Activated T-helper 2 cell treated with anti-CD3 and anti-CD28 coated beads, Interferon-gamma antibody, Interleukin-2, Interleukin-4, amounts not matched to agents 10 μg/mL and 5 μg/mL and 100 μg/mL, durations not matched to agents 14 hours and 24 hours and 36 hours (primary cell): ENCODE measurements at regions not wholly inside any gene's neighbourhood (a gene's known extent, or its start where the extent isn't known, plus 50 kb on each side); places are given as distances from the start of the nearest gene placed in this dataset.

Experiments
- DNase-seq: peaks from one replicate; pipeline ENCODE4 v3.0.0; 2021; ENCODE audit warnings: low spot score
- H3K27ac Mint-ChIP-seq: one replicate; pipeline ENCODE4 v1.8.0; 2021; ENCODE audit warnings: mixed read lengths
- H3K27me3 Mint-ChIP-seq: one replicate; pipeline ENCODE4 v1.8.0; 2021; ENCODE audit warnings: low read depth, mixed read lengths
- H3K36me3 Mint-ChIP-seq: one replicate; pipeline ENCODE4 v1.8.0; 2021; ENCODE audit warnings: low read depth, mixed read lengths
- H3K4me1 Mint-ChIP-seq: one replicate; pipeline ENCODE4 v1.8.0; 2021; ENCODE audit warnings: low read depth, mixed read lengths
- H3K4me3 Mint-ChIP-seq: one replicate; pipeline ENCODE4 v1.8.0; 2021; ENCODE audit warnings: low read depth, mild to moderate bottlenecking, moderate library complexity, mixed read lengths
- H3K9me3 Mint-ChIP-seq: one replicate; pipeline ENCODE4 v1.8.0; 2021; ENCODE audit warnings: mixed read lengths
- intact Hi-C: fragments of 100-400 bp; cut with micrococcal nuclease; formaldehyde crosslinking; loops from one replicate; pipeline ENCODE4 v1.15.1; 2023

DNA sequence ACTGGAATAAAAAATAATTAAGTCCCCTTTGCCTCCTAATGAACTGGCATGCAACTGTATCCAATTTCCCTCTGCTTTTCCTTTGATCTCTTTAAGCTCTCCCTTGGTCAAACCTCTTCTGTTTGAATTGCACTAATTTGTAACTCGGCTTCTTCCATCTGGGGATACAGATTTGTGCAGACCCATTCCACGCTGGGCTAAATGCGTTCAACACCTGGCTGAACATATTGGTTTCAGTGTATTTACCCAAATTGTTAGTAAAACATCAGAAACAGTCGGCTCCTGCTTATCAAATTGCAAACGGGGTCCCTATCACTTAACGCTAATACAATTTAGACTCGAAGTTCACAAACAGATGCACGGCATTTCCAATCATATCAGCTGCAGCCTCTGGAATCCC is 124.9 kb upstream of the TAPT1 start:
- DNase-seq, result no peak
- no peak overlapping the region for H3K27ac Mint-ChIP-seq

DNA sequence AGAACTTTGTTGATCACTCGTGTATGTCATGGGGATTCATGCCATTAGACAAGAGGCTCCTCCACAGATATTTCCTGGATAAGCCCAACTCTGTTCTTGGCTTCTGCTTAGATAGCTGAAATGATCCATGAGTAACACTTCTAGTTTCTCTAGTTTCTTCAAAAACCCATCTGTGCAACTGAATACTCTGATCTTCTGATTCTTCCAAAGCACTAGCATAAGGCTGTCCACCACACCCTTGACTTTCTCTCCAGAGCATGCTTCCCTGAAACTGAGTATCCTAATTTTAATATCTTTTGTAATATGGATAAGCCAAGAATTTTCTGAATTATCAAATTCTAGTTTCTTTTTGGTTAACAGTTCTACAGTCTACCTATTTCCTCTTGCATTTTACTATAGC is 118.6 kb upstream of the TAPT1 start:
- no peak overlapping the region for H3K4me3 Mint-ChIP-seq
- DNase-seq, result no peak

More for the DNA sequence above, 124.9 kb upstream of the TAPT1 start:
- intact Hi-C loops, result no loop called here
- no peak overlapping the region for H3K4me3 Mint-ChIP-seq
- H3K4me1 Mint-ChIP-seq, result no peaks in the 10 kb centered on the region
- no peaks in the 10 kb centered on the region for H3K9me3 Mint-ChIP-seq
- peaks cover 2% of the 10 kb centered on the region for H3K27me3 Mint-ChIP-seq
- H3K36me3 Mint-ChIP-seq, result no peaks in the 10 kb centered on the region

DNA sequence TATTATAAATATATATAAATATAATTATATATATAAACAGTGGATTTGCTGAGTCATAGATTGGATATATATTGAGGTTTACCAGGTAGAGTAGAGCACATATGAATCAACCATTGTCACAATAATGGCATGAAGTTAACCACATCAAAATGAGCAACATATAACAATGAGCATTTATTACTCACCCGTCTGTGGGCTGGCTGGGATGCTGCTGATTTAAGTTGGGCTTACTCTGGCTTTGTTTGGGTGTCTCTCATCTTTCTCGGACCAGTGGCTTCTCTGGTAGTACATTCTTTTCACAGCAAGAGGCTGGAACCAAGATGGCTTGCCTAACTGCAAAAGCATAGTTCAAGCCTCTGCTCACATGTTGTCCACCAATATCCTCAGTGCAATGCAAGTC is 111.7 kb upstream of the TAPT1 start:
- H3K36me3 Mint-ChIP-seq, result no peaks in the 10 kb centered on the region
- H3K9me3 Mint-ChIP-seq, result no peaks in the 10 kb centered on the region
- H3K4me1 Mint-ChIP-seq, result no peaks in the 10 kb centered on the region
- H3K27ac Mint-ChIP-seq, result no peak overlapping the region
- no peak for DNase-seq
- no peaks in the 10 kb centered on the region for H3K27me3 Mint-ChIP-seq
- no peak overlapping the region for H3K4me3 Mint-ChIP-seq
- intact Hi-C loops, result no loop called here

More for the DNA sequence above, 118.6 kb upstream of the TAPT1 start:
- no peaks in the 10 kb centered on the region for H3K9me3 Mint-ChIP-seq
- H3K27me3 Mint-ChIP-seq, result no peaks in the 10 kb centered on the region
- intact Hi-C loops, result no loop called here
- H3K4me1 Mint-ChIP-seq, result no peaks in the 10 kb centered on the region
- no peak overlapping the region for H3K27ac Mint-ChIP-seq
- H3K36me3 Mint-ChIP-seq, result no peaks in the 10 kb centered on the region

DNA sequence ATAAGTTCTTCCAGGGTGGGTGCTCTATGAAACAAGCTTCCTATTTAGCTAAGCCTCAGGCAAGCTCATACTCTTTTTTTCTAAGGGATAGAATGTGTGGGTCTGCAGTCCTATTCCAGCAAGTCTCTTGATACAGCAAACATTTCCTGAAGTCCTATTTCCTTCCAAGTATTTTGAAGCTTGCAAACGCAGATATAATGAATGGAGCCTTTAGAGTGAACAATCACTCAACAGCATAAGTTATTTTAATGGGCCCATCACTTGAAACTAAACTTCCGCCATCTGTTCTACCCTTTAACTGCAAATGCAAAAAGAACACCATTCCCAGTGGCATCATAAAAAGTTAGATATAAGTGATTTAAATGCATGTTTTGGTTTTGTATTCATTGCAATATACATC is 108.3 kb upstream of the TAPT1 start:
- intact Hi-C loops, result no loop called here
- Mint-ChIP-seq H3K27me3 (no peaks in the 10 kb centered on the region), H3K4me1 (no peaks in the 10 kb centered on the region), H3K9me3 (no peaks in the 10 kb centered on the region), H3K36me3 (no peaks in the 10 kb centered on the region), H3K4me3 (no peak overlapping the region), H3K27ac (no peak overlapping the region)
- no peak for DNase-seq

DNA sequence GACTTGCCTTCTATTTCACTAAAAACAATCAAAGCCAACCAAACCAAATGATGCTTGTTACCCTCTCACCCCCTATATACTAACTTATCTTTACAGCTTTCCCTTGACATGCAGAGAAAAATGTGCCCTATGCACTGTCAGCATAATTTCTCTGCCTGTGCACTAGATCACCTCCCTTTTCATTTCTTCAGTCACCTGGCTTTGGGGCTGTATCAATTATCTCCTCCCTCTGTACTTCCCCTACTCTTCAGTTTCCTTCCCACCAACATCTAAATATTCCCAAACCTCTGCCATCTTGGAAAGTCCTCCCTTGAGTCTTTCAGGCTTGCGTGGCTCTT is 103.5 kb upstream of the TAPT1 start:
- peaks cover 2% of the 10 kb centered on the region for H3K27me3 Mint-ChIP-seq
- no peak overlapping the region for H3K27ac Mint-ChIP-seq
- H3K36me3 Mint-ChIP-seq, result no peaks in the 10 kb centered on the region

DNA sequence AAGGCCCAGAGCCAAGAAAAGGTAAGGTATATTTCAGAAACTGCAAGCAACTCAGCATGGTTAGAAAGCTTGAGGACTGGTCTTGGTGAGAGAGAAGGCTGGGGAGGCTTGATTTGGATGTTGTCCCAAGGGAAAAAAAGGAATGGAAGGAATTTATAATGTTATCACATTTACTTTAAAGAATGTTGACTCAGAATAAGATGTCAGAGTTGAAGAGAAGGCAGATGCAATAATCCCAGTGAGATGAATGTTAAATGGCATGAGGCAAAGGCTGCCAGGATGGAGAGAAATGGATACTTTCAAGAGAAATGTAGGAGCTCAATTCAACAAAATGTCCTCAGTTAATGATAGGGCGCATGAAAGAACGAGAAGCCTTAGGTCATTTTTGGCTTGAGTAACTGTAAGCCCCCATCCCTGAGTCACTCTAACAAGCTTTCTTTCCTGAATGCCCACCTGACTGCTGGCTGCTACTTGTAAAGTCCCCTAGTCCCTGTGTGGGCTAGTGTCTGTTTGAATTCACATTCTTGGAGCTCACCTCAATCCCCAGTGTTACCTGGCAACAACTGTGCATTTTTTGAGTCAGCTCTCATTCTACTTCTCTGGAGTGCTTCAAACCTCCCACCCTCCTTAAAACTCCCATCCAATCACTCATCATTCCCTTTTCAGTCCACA is 103.0 kb upstream of the TAPT1 start:
- Mint-ChIP-seq H3K9me3 (no peaks in the 10 kb centered on the region), H3K27ac (no peak overlapping the region), H3K27me3 (peaks cover 2% of the 10 kb centered on the region), H3K4me3 (no peak overlapping the region), H3K4me1 (no peaks in the 10 kb centered on the region), H3K36me3 (no peaks in the 10 kb centered on the region)
- DNase-seq, result no peak
- intact Hi-C loops, result no loop called here

More for the DNA sequence above, 103.5 kb upstream of the TAPT1 start:
- no peak for DNase-seq
- H3K9me3 Mint-ChIP-seq, result no peaks in the 10 kb centered on the region
- intact Hi-C loops, result no loop called here
- H3K4me3 Mint-ChIP-seq, result no peak overlapping the region
- H3K4me1 Mint-ChIP-seq, result no peaks in the 10 kb centered on the region

DNA sequence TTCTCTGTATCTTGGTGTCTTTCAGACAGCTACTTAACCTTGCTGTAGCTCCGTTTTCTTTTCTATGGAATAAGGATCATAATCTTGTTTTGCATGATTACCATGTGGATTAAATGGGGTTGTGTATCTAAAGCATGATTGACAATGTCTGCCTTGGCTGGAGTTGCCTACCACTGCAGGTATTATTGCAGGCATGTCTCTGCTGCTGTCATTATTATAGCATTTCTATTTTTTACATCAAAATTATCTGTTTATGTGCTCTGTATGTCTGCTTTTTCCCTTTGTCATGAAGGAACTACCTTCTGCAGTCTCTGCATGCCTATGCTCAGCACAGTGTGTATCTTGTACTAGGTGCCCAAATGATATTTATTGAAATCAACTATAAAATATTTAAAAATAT is 95.9 kb upstream of the TAPT1 start:
- Mint-ChIP-seq H3K4me1 (no peaks in the 10 kb centered on the region), H3K27me3 (peaks cover 2% of the 10 kb centered on the region), H3K4me3 (no peak overlapping the region), H3K36me3 (no peaks in the 10 kb centered on the region), H3K27ac (no peak overlapping the region), H3K9me3 (no peaks in the 10 kb centered on the region)
- intact Hi-C loops, result no loop called here
- DNase-seq, result no peak

DNA sequence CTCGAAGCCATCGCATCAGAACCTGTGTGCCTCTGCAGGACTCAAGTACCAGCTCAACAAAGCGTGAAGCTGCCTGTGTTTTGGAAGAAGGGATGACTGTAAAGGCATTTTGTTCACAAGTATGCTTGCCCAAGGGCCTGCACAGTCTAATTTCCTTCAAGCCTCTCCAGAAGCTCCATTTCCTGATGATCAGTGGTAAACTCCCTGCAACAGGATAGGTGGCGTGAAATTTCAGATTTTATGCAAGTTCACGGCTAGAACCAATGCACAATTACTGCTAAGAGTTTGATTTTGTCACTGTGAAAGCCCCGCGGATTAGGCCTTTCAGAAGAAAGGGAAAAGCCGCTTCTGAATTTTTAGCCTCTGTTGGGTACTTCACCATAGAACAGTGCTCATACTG is 89.2 kb upstream of the TAPT1 start:
- Mint-ChIP-seq H3K4me1 (no peaks in the 10 kb centered on the region), H3K27me3 (no peaks in the 10 kb centered on the region), H3K9me3 (no peaks in the 10 kb centered on the region), H3K4me3 (no peak overlapping the region), H3K36me3 (no peaks in the 10 kb centered on the region), H3K27ac (no peak overlapping the region)
- DNase-seq, result no peak
- intact Hi-C loops, result no loop called here

DNA sequence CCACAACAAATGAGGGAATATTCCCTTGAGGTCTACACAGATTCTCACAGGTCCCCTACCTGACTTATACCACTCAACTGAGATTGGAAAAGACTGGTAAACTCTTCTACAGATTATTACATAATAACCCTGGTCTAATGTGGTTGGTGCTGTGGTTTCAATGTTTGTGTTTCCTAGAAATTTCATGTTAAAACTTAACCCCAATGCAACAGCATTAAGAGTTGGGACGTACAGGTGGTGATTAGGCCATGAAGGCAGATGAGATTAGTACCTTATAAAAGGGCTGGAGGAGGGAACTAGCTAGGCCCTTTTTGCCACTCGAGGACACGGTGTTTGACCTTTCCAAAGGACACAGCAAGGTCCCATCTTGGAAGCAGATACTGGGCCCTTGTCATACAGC is 84.3 kb upstream of the TAPT1 start:
- no peaks in the 10 kb centered on the region for H3K27me3 Mint-ChIP-seq
- no peak overlapping the region for H3K4me3 Mint-ChIP-seq
- H3K9me3 Mint-ChIP-seq, result no peaks in the 10 kb centered on the region
- no peaks in the 10 kb centered on the region for H3K4me1 Mint-ChIP-seq
- no peak for DNase-seq
- H3K27ac Mint-ChIP-seq, result no peak overlapping the region
- intact Hi-C loops, result no loop called here
- H3K36me3 Mint-ChIP-seq, result no peaks in the 10 kb centered on the region

DNA sequence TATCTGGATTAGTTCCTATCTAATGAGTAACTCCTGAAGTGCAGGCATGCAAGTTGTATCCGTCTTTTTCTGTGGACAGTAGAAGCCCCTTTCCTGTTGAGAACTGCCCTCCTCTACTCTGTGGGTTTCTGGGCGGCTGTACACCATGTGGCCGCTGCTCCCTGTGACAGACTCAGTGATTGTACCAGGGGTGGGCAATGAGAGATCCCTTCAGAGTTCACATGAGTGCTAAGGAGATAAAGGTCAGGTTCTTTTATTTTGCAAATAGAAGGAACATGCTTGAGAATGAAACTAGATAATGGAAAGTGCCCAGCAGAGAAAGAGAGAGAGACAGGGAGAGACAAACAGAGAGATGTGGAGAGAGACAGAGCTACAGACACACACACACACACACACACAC is 76.4 kb upstream of the TAPT1 start:
- H3K27me3 Mint-ChIP-seq, result peaks cover 2% of the 10 kb centered on the region
- DNase-seq, result no peak
- H3K27ac Mint-ChIP-seq, result no peak overlapping the region
- no peaks in the 10 kb centered on the region for H3K9me3 Mint-ChIP-seq
- no peaks in the 10 kb centered on the region for H3K4me1 Mint-ChIP-seq
- H3K36me3 Mint-ChIP-seq, result no peaks in the 10 kb centered on the region
- H3K4me3 Mint-ChIP-seq, result no peak overlapping the region
- intact Hi-C loops, result no loop called here

DNA sequence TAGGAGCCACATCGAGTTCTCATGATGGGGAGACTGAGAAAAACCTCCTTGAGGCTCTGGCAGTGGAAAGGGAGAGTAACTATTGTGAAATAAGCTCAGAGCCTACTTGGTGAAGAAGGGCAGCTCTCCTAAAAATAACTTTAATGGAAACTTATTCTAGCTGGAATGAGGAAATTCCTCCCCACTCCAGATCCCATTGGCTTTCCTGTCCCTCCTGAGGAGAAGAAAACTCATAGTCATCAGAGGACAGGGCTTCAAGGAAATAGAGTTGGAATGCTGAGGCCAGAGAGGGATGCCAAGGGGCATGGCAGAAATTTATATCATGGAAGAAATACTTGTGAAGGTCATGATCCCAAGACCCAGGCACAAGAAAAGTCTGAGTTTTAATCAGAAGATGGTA is 70.7 kb upstream of the TAPT1 start:
- intact Hi-C loops, result no loop called here
- DNase-seq, result no peak
- H3K36me3 Mint-ChIP-seq, result no peaks in the 10 kb centered on the region
- H3K27me3 Mint-ChIP-seq, result peaks cover 2% of the 10 kb centered on the region
- H3K9me3 Mint-ChIP-seq, result no peaks in the 10 kb centered on the region
- no peaks in the 10 kb centered on the region for H3K4me1 Mint-ChIP-seq
- H3K27ac Mint-ChIP-seq, result no peak overlapping the region
- H3K4me3 Mint-ChIP-seq, result no peak overlapping the region

DNA sequence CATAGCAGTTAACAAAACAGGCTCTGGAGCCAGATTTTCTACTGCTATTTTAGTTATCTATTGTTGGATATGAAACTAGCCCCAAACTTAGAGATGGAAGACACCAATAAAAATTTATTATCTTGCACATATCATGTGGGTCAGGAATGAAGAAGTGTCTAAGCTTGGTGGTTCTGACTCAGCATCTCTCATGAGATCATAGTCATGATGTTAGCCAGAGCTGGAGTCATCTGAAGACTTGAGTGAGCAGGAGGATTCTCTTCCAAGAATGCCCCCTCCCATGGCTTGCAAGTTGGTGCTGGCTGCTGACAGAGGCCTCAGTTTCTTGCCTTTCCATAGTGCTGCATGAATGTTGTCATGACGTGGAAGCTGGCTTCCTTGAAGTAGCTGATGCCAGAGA is 68.2 kb upstream of the TAPT1 start:
- Mint-ChIP-seq H3K36me3 (no peaks in the 10 kb centered on the region), H3K4me3 (no peak overlapping the region), H3K4me1 (peaks cover 3% of the 10 kb centered on the region), H3K27me3 (no peaks in the 10 kb centered on the region), H3K9me3 (no peaks in the 10 kb centered on the region), H3K27ac (no peak overlapping the region)
- intact Hi-C loops, result no loop called here
- DNase-seq, result no peak

DNA sequence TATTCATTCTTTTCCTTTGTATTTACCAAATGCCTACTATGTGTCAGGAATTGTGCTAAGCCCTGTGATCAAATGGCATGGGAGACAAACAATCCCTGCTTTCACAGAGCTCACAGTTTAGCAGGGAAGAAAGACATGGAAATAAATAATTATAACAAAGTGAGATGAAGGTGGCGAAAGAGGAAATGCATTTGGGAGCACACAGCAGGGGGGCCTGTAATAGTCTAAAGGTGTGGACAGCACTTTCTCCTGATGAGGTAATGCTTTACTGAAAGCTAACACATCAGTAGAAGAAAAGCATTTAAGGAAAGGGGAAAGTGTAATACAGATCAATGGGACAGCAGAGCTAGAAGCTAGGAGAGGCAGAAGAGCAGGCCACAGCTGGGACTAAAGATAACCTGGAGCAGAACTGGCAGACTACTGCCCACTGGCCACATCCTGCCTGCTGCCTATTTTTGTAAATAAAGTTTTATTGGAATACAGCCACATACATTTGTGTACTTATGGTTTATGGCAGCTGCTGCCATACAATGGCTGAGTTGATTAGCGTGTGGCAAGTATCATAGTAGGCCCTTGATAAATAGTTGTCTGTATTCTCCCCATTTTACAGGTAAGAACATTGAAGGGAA is 67.1 kb upstream of the TAPT1 start:
- intact Hi-C loops, result no loop called here
- Mint-ChIP-seq H3K27me3 (no peaks in the 10 kb centered on the region), H3K9me3 (no peaks in the 10 kb centered on the region), H3K4me1 (peaks cover 3% of the 10 kb centered on the region), H3K36me3 (no peaks in the 10 kb centered on the region), H3K4me3 (no peak overlapping the region), H3K27ac (no peak overlapping the region)
- no peak for DNase-seq

DNA sequence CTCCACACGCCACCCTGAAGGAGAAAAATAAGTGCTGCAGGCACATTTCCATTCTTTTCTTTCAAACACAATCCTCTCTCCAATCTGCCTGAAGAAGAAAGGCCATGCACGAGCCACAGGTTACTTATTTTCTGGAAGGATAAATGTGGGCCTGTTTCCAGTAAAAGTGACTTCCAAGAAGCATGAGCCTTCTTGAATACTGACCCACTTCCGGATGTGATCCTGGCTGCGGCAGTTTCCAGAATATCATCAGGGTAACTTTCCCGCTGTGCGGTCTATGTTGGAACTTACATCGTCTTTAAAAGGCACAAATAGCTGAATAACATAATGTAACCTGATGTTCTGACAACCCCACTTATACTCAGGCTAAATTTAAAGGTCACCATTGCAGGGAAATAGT is 66.3 kb upstream of the TAPT1 start:
- Mint-ChIP-seq H3K27ac (no peak overlapping the region), H3K9me3 (no peaks in the 10 kb centered on the region)
- intact Hi-C loops, result no loop called here

More for the DNA sequence above, 66.3 kb upstream of the TAPT1 start:
- DNase-seq, result no peak
- H3K4me3 Mint-ChIP-seq, result no peak overlapping the region
- H3K27me3 Mint-ChIP-seq, result peaks cover 4% of the 10 kb centered on the region
- H3K4me1 Mint-ChIP-seq, result peaks cover 3% of the 10 kb centered on the region
- no peaks in the 10 kb centered on the region for H3K36me3 Mint-ChIP-seq
